Astrocyte (in vitro differentiated cells and primary cell): ENCODE measurements at regions not wholly inside any gene's neighbourhood (a gene's known extent, or its start where the extent isn't known, plus 50 kb on each side); places are given as distances from the start of the nearest gene placed in this dataset.
"Not testable (repeated sequence)": the region's sequence is repeated elsewhere in the genome, so short reads cannot be mapped to it uniquely, and the experiment has no call there.

Experiments used
- DNase-seq: peaks from one replicate; pipeline ENCODE4 v3.0.0-alpha.2; 2010; ENCODE audit warnings: low read depth
- FAIRE-seq: peaks from 2 replicates; lab custom pipeline; 2011; peaks lifted over from hg19 to GRCh38; lab: Jason Lieb, UNC
- H2AFZ ChIP-seq: 2 replicates; pipeline ENCODE4 v1.6.0; 2012; ENCODE audit warnings: low read depth, low read length, inconsistent platforms
- H3K27ac ChIP-seq: 2 replicates; pipeline ENCODE4 v1.5.1; 2011; ENCODE audit warnings: low read depth, low read length, inconsistent platforms
- H3K27me3 ChIP-seq: 2 replicates; pipeline ENCODE4 v1.6.0; 2011; ENCODE audit warnings: low read length, inconsistent platforms; ENCODE audit not compliant: insufficient read depth
- H3K36me3 ChIP-seq: 2 replicates; pipeline ENCODE4 v1.5.1; 2011; ENCODE audit warnings: low read length, inconsistent platforms; ENCODE audit not compliant: insufficient read depth
- H3K4me1 ChIP-seq: 2 replicates; pipeline ENCODE4 v1.5.1; 2011; ENCODE audit warnings: low read length, inconsistent platforms; ENCODE audit not compliant: insufficient read depth
- H3K4me2 ChIP-seq: 2 replicates; pipeline ENCODE4 v1.6.0; 2012; ENCODE audit warnings: low read length, inconsistent platforms
- H3K4me3 ChIP-seq: 2 replicates; pipeline ENCODE4 v1.5.1; 2011; ENCODE audit warnings: low read depth, mild to moderate bottlenecking, low read length, inconsistent platforms; ENCODE audit not compliant: insufficient read depth
- H3K79me2 ChIP-seq: 2 replicates; pipeline ENCODE4 v1.6.0; 2012; ENCODE audit warnings: mild to moderate bottlenecking, low read length, inconsistent platforms; ENCODE audit not compliant: insufficient read depth
- H3K9ac ChIP-seq: 2 replicates; pipeline ENCODE4 v1.6.0; 2012; ENCODE audit warnings: mild to moderate bottlenecking, low read length, inconsistent platforms
- H3K9me3 ChIP-seq: 2 replicates; pipeline ENCODE4 v1.5.1; 2012; ENCODE audit warnings: low read depth, mild to moderate bottlenecking, low read length, inconsistent platforms; ENCODE audit not compliant: insufficient read depth
- H4K20me1 ChIP-seq: 2 replicates; pipeline ENCODE4 v1.6.0; 2012; ENCODE audit warnings: low read length, inconsistent platforms; ENCODE audit not compliant: insufficient read depth
- H3K27ac Mint-ChIP-seq: one replicate; pipeline ENCODE4 v1.8.0; 2021; ENCODE audit warnings: mild to moderate bottlenecking, mixed read lengths; ENCODE audit not compliant: unreplicated experiment
- H3K27me3 Mint-ChIP-seq: one replicate; pipeline ENCODE4 v1.8.0; 2021; ENCODE audit warnings: low read depth, mixed read lengths; ENCODE audit not compliant: unreplicated experiment
- H3K36me3 Mint-ChIP-seq: one replicate; pipeline ENCODE4 v1.8.0; 2021; ENCODE audit warnings: low read depth, mixed read lengths; ENCODE audit not compliant: unreplicated experiment
- H3K4me1 Mint-ChIP-seq: one replicate; pipeline ENCODE4 v1.8.0; 2021; ENCODE audit warnings: low read depth, mixed read lengths; ENCODE audit not compliant: unreplicated experiment
- H3K4me3 Mint-ChIP-seq: one replicate; pipeline ENCODE4 v1.8.0; 2021; ENCODE audit warnings: mild to moderate bottlenecking, moderate library complexity, mixed read lengths; ENCODE audit not compliant: unreplicated experiment
- H3K9me3 Mint-ChIP-seq: one replicate; pipeline ENCODE4 v1.8.0; 2021; ENCODE audit warnings: mild to moderate bottlenecking, mixed read lengths; ENCODE audit not compliant: unreplicated experiment
- EZH2 ChIP-seq: IDR thresholded peaks from 2 replicates; pipeline ENCODE4 v1.6.1; 2012; ENCODE audit warnings: mild to moderate bottlenecking, low read length, inconsistent platforms; ENCODE audit not compliant: insufficient read depth
- TF ChIP-seq, protein P1 (sequence below): IDR thresholded peaks from 2 replicates; pipeline ENCODE4 v1.5.1; 2011; ENCODE audit warnings: low read depth, mild to moderate bottlenecking, inconsistent platforms, low read length, moderate library complexity; ENCODE audit not compliant: insufficient read depth

DNA sequence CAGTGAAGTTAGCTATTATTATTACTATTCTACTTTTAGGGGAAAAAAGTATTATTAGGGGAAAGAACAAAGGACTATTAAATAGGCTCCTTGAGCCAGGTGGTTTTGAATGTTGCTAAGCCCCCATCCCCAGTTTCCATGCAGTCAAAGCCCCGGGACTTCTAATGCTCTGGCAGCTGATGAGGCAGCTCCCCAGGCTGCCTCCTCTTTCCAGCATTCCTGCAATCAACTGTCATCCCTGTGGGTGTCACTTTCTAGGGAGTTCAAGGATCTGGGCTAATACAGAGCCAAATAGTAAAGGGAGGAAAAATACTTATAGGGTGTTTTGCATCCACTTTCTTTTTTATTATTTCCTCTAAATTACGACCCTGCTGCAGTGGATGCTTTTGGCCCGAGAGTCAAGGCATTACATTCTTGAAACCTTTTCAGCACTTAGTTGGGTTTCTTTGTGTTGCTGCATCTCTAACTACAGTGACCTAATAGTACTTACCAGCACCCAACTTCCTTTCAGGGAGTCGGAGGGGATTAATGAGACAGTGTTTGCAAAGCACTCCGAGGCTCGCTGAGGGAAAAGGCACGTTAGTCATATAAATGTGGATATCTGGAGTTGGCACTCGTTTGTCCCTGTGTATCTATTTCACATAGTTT is 303.9 kb upstream of the MAP3K7 start:
- Histone ChIP-seq H3K4me2 (peak overlapping the region; percentile 67), H3K4me3 (no peak overlapping the region)
- DNase-seq: peak; percentile 2

DNA sequence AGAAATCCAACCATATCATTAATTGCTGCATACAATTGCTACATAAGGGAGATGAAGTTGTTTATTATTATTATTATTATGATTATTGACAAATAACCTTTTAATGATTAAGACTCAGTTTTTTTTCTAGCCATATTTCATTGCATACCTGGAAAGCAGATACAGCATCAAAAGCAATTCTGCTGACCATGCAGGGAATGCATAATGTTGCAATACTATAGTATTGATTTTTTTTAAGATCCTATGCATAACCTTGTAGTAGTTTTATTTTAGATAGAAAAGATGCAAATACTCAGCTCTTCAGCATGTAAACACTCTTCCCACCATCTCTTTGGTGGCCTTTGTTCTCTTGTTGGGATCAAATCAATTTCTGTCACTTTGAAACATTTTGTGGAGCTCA is 300.9 kb upstream of the MAP3K7 start:
- Mint-ChIP-seq H3K36me3 (no peaks in the 10 kb centered on the region), H3K27me3 (no peaks in the 10 kb centered on the region), H3K4me1 (peaks cover 25% of the 10 kb centered on the region), H3K9me3 (peaks cover 12% of the 10 kb centered on the region), H3K4me3 (no peak overlapping the region), H3K27ac (no peak overlapping the region)
- Histone ChIP-seq H3K4me3 (no peak overlapping the region), H3K27ac (no peak overlapping the region), H3K9ac (no peak overlapping the region), H3K4me2 (no peak overlapping the region), H3K4me1 (peaks cover 7% of the 10 kb centered on the region), H2AFZ (no peak overlapping the region), H3K36me3 (no peaks in the 10 kb centered on the region), H4K20me1 (no peaks in the 10 kb centered on the region), H3K9me3 (no peaks in the 10 kb centered on the region), H3K27me3 (no peaks in the 10 kb centered on the region), H3K79me2 (no peaks in the 10 kb centered on the region)
- FAIRE-seq: no peak
- no peak for TF ChIP-seq EZH2
- TF ChIP-seq, protein P1, sequence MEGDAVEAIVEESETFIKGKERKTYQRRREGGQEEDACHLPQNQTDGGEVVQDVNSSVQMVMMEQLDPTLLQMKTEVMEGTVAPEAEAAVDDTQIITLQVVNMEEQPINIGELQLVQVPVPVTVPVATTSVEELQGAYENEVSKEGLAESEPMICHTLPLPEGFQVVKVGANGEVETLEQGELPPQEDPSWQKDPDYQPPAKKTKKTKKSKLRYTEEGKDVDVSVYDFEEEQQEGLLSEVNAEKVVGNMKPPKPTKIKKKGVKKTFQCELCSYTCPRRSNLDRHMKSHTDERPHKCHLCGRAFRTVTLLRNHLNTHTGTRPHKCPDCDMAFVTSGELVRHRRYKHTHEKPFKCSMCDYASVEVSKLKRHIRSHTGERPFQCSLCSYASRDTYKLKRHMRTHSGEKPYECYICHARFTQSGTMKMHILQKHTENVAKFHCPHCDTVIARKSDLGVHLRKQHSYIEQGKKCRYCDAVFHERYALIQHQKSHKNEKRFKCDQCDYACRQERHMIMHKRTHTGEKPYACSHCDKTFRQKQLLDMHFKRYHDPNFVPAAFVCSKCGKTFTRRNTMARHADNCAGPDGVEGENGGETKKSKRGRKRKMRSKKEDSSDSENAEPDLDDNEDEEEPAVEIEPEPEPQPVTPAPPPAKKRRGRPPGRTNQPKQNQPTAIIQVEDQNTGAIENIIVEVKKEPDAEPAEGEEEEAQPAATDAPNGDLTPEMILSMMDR: no peak
- no peak for DNase-seq

More for the DNA sequence above, 303.9 kb upstream of the MAP3K7 start:
- H3K27ac ChIP-seq: no peak overlapping the region
- no peaks in the 10 kb centered on the region for H3K27me3 Mint-ChIP-seq
- peaks cover 17% of the 10 kb centered on the region for H3K4me1 Mint-ChIP-seq
- H3K9ac ChIP-seq: no peak overlapping the region
- H3K27me3 ChIP-seq: no peaks in the 10 kb centered on the region
- peak overlapping the region; percentile 77 for H3K27ac Mint-ChIP-seq
- H4K20me1 ChIP-seq: no peaks in the 10 kb centered on the region
- H3K79me2 ChIP-seq: no peaks in the 10 kb centered on the region
- peak overlapping the region; percentile 70 for H2AFZ ChIP-seq
- H3K9me3 ChIP-seq: no peaks in the 10 kb centered on the region
- TF ChIP-seq EZH2: no peak
- TF ChIP-seq, protein P1: no peak
- H3K4me1 ChIP-seq: peaks cover 7% of the 10 kb centered on the region
- H3K36me3 Mint-ChIP-seq: no peaks in the 10 kb centered on the region
- FAIRE-seq: no peak
- no peak overlapping the region for H3K4me3 Mint-ChIP-seq
- H3K36me3 ChIP-seq: no peaks in the 10 kb centered on the region
- peaks cover under 1% of the 10 kb centered on the region for H3K9me3 Mint-ChIP-seq

DNA sequence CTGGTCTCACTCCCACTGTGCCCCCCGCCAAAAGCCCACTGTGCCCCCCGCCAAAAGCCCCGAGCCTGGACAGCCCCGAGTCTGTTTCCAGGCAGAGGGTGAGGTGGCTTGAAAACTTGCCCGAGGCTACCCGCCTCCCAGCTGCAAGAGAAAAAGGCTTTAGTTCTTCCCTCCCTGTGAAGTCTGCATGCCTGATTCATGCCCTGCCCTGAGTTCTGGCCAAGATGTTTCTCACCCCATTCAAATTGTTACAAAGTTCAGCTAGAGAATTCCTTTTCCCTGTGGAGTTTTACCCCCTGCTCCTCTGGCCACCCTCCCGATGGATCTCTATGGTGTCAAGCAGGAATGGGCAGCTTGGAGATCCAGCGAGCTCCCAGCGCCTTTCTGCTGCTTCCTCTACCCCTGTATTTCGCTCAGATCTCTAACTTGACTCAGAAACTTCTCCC is 298.8 kb upstream of the MAP3K7 start:
- Histone ChIP-seq H3K4me3 (no peak overlapping the region), H3K27me3 (no peaks in the 10 kb centered on the region), H3K36me3 (no peaks in the 10 kb centered on the region), H3K79me2 (no peaks in the 10 kb centered on the region), H2AFZ (peak overlapping the region; percentile 56), H3K27ac (no peak overlapping the region), H3K9me3 (no peaks in the 10 kb centered on the region), H3K4me2 (peak overlapping the region; percentile 64), H4K20me1 (no peaks in the 10 kb centered on the region), H3K4me1 (no peaks in the 10 kb centered on the region), H3K9ac (no peak overlapping the region)
- Mint-ChIP-seq H3K4me3 (no peak overlapping the region), H3K27me3 (no peaks in the 10 kb centered on the region), H3K36me3 (no peaks in the 10 kb centered on the region), H3K9me3 (peaks cover 17% of the 10 kb centered on the region), H3K27ac (peak overlapping the region; percentile 50), H3K4me1 (peaks cover 22% of the 10 kb centered on the region)
- DNase-seq (peak; percentile 33), FAIRE-seq (no peak)
- TF ChIP-seq, protein P1: no peak
- TF ChIP-seq EZH2: no peak

DNA sequence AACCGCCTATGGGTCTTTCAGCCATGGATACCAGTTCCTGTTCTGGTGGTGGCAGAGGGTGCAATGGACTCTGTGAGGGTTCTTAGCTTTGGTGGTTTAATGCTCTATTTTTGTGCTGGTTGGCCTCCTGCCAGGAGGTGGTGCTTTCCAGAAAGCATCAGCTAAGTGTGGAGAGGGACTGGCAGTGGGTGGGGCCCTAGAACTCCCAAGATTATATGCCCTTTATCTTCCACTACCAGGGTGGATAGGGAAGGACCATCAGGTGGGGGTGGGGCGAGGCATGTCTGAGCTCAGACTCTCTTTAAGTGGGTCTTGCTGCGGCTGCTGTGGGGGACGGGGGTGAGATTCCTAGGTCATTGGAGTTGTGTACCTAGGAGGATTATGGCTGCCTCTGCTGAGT is 298.3 kb upstream of the MAP3K7 start:
- not testable (repeated sequence) for H3K4me3 Mint-ChIP-seq, H3K27me3 ChIP-seq, H3K4me3 ChIP-seq, H3K4me1 ChIP-seq, H3K36me3 ChIP-seq, H3K36me3 Mint-ChIP-seq, H3K27ac ChIP-seq, H3K9ac ChIP-seq, H3K27me3 Mint-ChIP-seq, FAIRE-seq, H3K9me3 ChIP-seq, H4K20me1 ChIP-seq, H3K79me2 ChIP-seq, DNase-seq
- peaks cover 18% of the 10 kb centered on the region for H3K4me1 Mint-ChIP-seq
- H3K9me3 Mint-ChIP-seq: peaks cover 17% of the 10 kb centered on the region
- Histone ChIP-seq H3K4me2 (peak overlapping the region; percentile 64), H2AFZ (peak overlapping the region; percentile 50)
- peak overlapping the region; percentile 43 for H3K27ac Mint-ChIP-seq
